Ectodermal cell (in vitro differentiated cells): ENCODE measurements at regions not wholly inside any gene's neighbourhood (a gene's known extent, or its start where the extent isn't known, plus 50 kb on each side); places are given as distances from the start of the nearest gene placed in this dataset.

Experiments used
- H3K27ac ChIP-seq: 2 replicates; pipeline ENCODE4 v1.7.0; 2013; ENCODE audit warnings: mild to moderate bottlenecking, low read depth, low read length; ENCODE audit not compliant: insufficient read depth, poor library complexity, severe bottlenecking
- H3K27me3 ChIP-seq: 2 replicates; pipeline ENCODE4 v1.7.0; 2013; ENCODE audit warnings: mild to moderate bottlenecking, low read length; ENCODE audit not compliant: insufficient read depth, control insufficient read depth, poor library complexity, severe bottlenecking
- H3K36me3 ChIP-seq: one replicate; pipeline ENCODE4 v1.7.0; 2013; ENCODE audit warnings: low read length; ENCODE audit not compliant: control insufficient read depth, insufficient read depth
- H3K4me1 ChIP-seq: one replicate; pipeline ENCODE4 v1.7.0; 2013; ENCODE audit warnings: low read length; ENCODE audit not compliant: control insufficient read depth, insufficient read depth
- H3K4me3 ChIP-seq: 2 replicates; pipeline ENCODE4 v1.7.0; 2013; ENCODE audit warnings: low read depth, low read length, control low read depth; ENCODE audit not compliant: insufficient read depth
- H3K9me3 ChIP-seq: 2 replicates; pipeline ENCODE4 v1.7.0; 2013; ENCODE audit warnings: mild to moderate bottlenecking, low read length, moderate library complexity; ENCODE audit not compliant: control insufficient read depth
- WGBS, 2 experiments: methylation state at CpG; one replicate each; pipeline ENCODE4 v1.1.7; 2013; ENCODE audit warnings: missing lambda C conversion rate in 2 of 2; 5-methylcytosine and 5-hydroxymethylcytosine counted together

GRCh38 chr1:68338081-68338480, 105.8 kb upstream of the WLS start:
- Histone ChIP-seq H3K4me1 (peaks cover 5% of the 10 kb centered on the region), H3K27me3 (no peaks in the 10 kb centered on the region), H3K9me3 (no peaks in the 10 kb centered on the region), H3K27ac (no peak overlapping the region), H3K4me3 (no peak overlapping the region), H3K36me3 (no peaks in the 10 kb centered on the region)
- 100% methylated on average over 1 of the region's 1 CpG; no CpG with 5 or more reads in 1 of the 2 experiments for WGBS, 2 experiments

- Histone ChIP-seq H3K36me3 (no peaks in the 10 kb centered on the region), H3K9me3 (no peaks in the 10 kb centered on the region), H3K27ac (no peak overlapping the region), H3K27me3 (no peaks in the 10 kb centered on the region), H3K4me1 (no peaks in the 10 kb centered on the region), H3K4me3 (no peak overlapping the region)
- 86 to 93% methylated on average over 4 of the region's 4 CpGs for WGBS, 2 experiments
Observed at GRCh38 chr1:68332041-68332440, 99.7 kb upstream of the WLS start.

GRCh38 chr1:68331117-68331865, 99.0 kb upstream of the WLS start:
- Histone ChIP-seq H3K27ac (no peak overlapping the region), H3K9me3 (no peaks in the 10 kb centered on the region), H3K4me3 (no peak overlapping the region), H3K36me3 (no peaks in the 10 kb centered on the region), H3K27me3 (no peaks in the 10 kb centered on the region), H3K4me1 (no peaks in the 10 kb centered on the region)
- 89 to 95% methylated on average over 2 of the region's 2 CpGs for WGBS, 2 experiments

- H3K27ac ChIP-seq: no peak overlapping the region
- no peaks in the 10 kb centered on the region for H3K9me3 ChIP-seq
- WGBS, 2 experiments: 86 to 98% methylated on average over 2 of the region's 2 CpGs
- H3K36me3 ChIP-seq: no peaks in the 10 kb centered on the region
- no peak overlapping the region for H3K4me3 ChIP-seq
- H3K4me1 ChIP-seq: no peaks in the 10 kb centered on the region
- no peaks in the 10 kb centered on the region for H3K27me3 ChIP-seq
Observed at GRCh38 chr1:68330391-68330790, 98.1 kb upstream of the WLS start.

GRCh38 chr1:68329096-68329835, 96.9 kb upstream of the WLS start:
- Histone ChIP-seq H3K4me3 (no peak overlapping the region), H3K36me3 (no peaks in the 10 kb centered on the region), H3K4me1 (no peaks in the 10 kb centered on the region), H3K27me3 (no peaks in the 10 kb centered on the region), H3K9me3 (no peaks in the 10 kb centered on the region), H3K27ac (no peak overlapping the region)
- 94 to 100% methylated on average over 1 of the region's 1 CpG for WGBS, 2 experiments

- Histone ChIP-seq H3K36me3 (no peaks in the 10 kb centered on the region), H3K27ac (no peak overlapping the region), H3K9me3 (no peaks in the 10 kb centered on the region), H3K4me1 (no peaks in the 10 kb centered on the region), H3K27me3 (no peaks in the 10 kb centered on the region), H3K4me3 (no peak overlapping the region)
- WGBS, 2 experiments: 100% methylated on average over 1 of the region's 1 CpG; no CpG with 5 or more reads in 1 of the 2 experiments
Observed at GRCh38 chr1:68328490-68328889, 96.2 kb upstream of the WLS start.

GRCh38 chr1:68327414-68327813, 95.1 kb upstream of the WLS start:
- Histone ChIP-seq H3K27ac (no peak overlapping the region), H3K4me3 (no peak overlapping the region), H3K4me1 (no peaks in the 10 kb centered on the region), H3K27me3 (no peaks in the 10 kb centered on the region), H3K9me3 (no peaks in the 10 kb centered on the region), H3K36me3 (no peaks in the 10 kb centered on the region)
- WGBS, 2 experiments: 90 to 91% methylated on average over 2 of the region's 3 CpGs

GRCh38 chr1:68326481-68326880, 94.2 kb upstream of the WLS start:
- no peak overlapping the region for H3K4me3 ChIP-seq
- H3K27ac ChIP-seq: no peak overlapping the region
- H3K9me3 ChIP-seq: no peaks in the 10 kb centered on the region
- no peaks in the 10 kb centered on the region for H3K4me1 ChIP-seq
- no peaks in the 10 kb centered on the region for H3K27me3 ChIP-seq
- no peaks in the 10 kb centered on the region for H3K36me3 ChIP-seq
- WGBS, 2 experiments: 90 to 92% methylated on average over 2 of the region's 2 CpGs

- WGBS, 2 experiments: 77 to 93% methylated on average over 2 of the region's 2 CpGs
- Histone ChIP-seq H3K27me3 (no peaks in the 10 kb centered on the region), H3K27ac (no peak overlapping the region), H3K36me3 (no peaks in the 10 kb centered on the region), H3K4me3 (no peak overlapping the region), H3K4me1 (peaks cover 16% of the 10 kb centered on the region), H3K9me3 (no peaks in the 10 kb centered on the region)
Observed at GRCh38 chr1:68324316-68324715, 92.0 kb upstream of the WLS start.

GRCh38 chr1:68322837-68323687, 90.7 kb upstream of the WLS start:
- 89 to 90% methylated on average over 15 of the region's 15 CpGs for WGBS, 2 experiments
- H3K9me3 ChIP-seq: no peaks in the 10 kb centered on the region
- peaks cover 16% of the 10 kb centered on the region for H3K4me1 ChIP-seq
- H3K27ac ChIP-seq: no peak overlapping the region
- no peaks in the 10 kb centered on the region for H3K27me3 ChIP-seq
- no peak overlapping the region for H3K4me3 ChIP-seq
- no peaks in the 10 kb centered on the region for H3K36me3 ChIP-seq
